ENCODE measurements at regions not wholly inside any gene's neighbourhood (a gene's known extent, or its start where the extent isn't known, plus 50 kb on each side); places are given as distances from the start of the nearest gene placed in this dataset.

GRCh38 chr5:173707392-173707791, 90.9 kb upstream of the BOD1 start:
- Histone ChIP-seq H3K9me3 (ENCODE audit: control insufficient read depth, insufficient read depth, low read length) (no peaks in the 10 kb centered on the region), H3K27ac (ENCODE audit: low read length) (no peak overlapping the region), H3K36me3 (ENCODE audit: control insufficient read depth, insufficient read depth, low read length) (no peaks in the 10 kb centered on the region), H3K4me1 (ENCODE audit: control insufficient read depth, insufficient read depth, low read length) (no peaks in the 10 kb centered on the region), H3K27me3 (ENCODE audit: control insufficient read depth, insufficient read depth, low read length) (no peaks in the 10 kb centered on the region), H3K4me3 (ENCODE audit: low read length) (no peak overlapping the region)
- WGBS (ENCODE audit: insufficient coverage, insufficient read length): no CpG with 5 or more reads among the region's 4 CpGs
- no peak for DNase-seq (ENCODE audit: low read depth, low spot score)

GRCh38 chr5:173709145-173709544, 92.7 kb upstream of the BOD1 start:
- Histone ChIP-seq H3K4me1 (ENCODE audit: control insufficient read depth, insufficient read depth, low read length) (no peaks in the 10 kb centered on the region), H3K36me3 (ENCODE audit: control insufficient read depth, insufficient read depth, low read length) (no peaks in the 10 kb centered on the region), H3K27me3 (ENCODE audit: control insufficient read depth, insufficient read depth, low read length) (no peaks in the 10 kb centered on the region), H3K4me3 (ENCODE audit: low read length) (no peak overlapping the region), H3K27ac (ENCODE audit: low read length) (no peak overlapping the region), H3K9me3 (ENCODE audit: control insufficient read depth, insufficient read depth, low read length) (no peaks in the 10 kb centered on the region)
- WGBS (ENCODE audit: insufficient coverage, insufficient read length): no CpG with 5 or more reads among the region's 3 CpGs
- no peak for DNase-seq (ENCODE audit: low read depth, low spot score)

DNA sequence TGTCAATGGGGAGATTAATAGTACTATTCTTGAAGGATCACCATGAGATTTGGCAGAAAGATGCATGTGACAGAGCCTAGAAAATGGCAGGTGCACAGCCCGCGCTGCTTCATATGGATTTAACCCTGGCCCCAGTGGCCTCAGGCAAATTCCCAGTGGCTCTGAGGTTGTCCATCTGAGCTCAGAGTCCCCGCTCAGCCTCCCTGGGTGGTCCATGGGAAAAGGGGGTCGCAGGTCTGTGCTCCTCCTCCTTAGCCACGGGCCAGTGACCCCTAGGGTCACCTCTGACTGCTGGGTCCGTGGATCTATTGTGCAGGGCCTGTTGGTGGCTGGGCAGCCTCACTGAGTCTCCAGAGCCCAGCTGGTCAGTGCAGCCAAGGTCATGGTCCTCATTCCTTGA, 93.3 kb upstream of the BOD1 start:
- no CpG with 5 or more reads among the region's 6 CpGs for WGBS (ENCODE audit: insufficient coverage, insufficient read length)
- no peaks in the 10 kb centered on the region for H3K9me3 ChIP-seq (ENCODE audit: control insufficient read depth, insufficient read depth, low read length)

GRCh38 chr5:173710528-173710927, 94.1 kb upstream of the BOD1 start:
- Histone ChIP-seq H3K27me3 (ENCODE audit: control insufficient read depth, insufficient read depth, low read length) (no peaks in the 10 kb centered on the region), H3K4me3 (ENCODE audit: low read length) (no peak overlapping the region), H3K27ac (ENCODE audit: low read length) (no peak overlapping the region), H3K4me1 (ENCODE audit: control insufficient read depth, insufficient read depth, low read length) (no peaks in the 10 kb centered on the region), H3K36me3 (ENCODE audit: control insufficient read depth, insufficient read depth, low read length) (no peaks in the 10 kb centered on the region), H3K9me3 (ENCODE audit: control insufficient read depth, insufficient read depth, low read length) (no peaks in the 10 kb centered on the region)
- no CpG with 5 or more reads among the region's 7 CpGs for WGBS (ENCODE audit: insufficient coverage, insufficient read length)
- DNase-seq (ENCODE audit: low read depth, low spot score): no peak

More for the DNA sequence above, 93.3 kb upstream of the BOD1 start:
- Histone ChIP-seq H3K4me3 (ENCODE audit: low read length) (no peak overlapping the region), H3K27ac (ENCODE audit: low read length) (no peak overlapping the region), H3K4me1 (ENCODE audit: control insufficient read depth, insufficient read depth, low read length) (no peaks in the 10 kb centered on the region), H3K36me3 (ENCODE audit: control insufficient read depth, insufficient read depth, low read length) (no peaks in the 10 kb centered on the region), H3K27me3 (ENCODE audit: control insufficient read depth, insufficient read depth, low read length) (no peaks in the 10 kb centered on the region)
- DNase-seq (ENCODE audit: low read depth, low spot score): no peak

GRCh38 chr5:173711466-173711865, 95.0 kb upstream of the BOD1 start:
- Histone ChIP-seq H3K4me3 (ENCODE audit: low read length) (no peak overlapping the region), H3K27me3 (ENCODE audit: control insufficient read depth, insufficient read depth, low read length) (no peaks in the 10 kb centered on the region), H3K4me1 (ENCODE audit: control insufficient read depth, insufficient read depth, low read length) (no peaks in the 10 kb centered on the region), H3K9me3 (ENCODE audit: control insufficient read depth, insufficient read depth, low read length) (no peaks in the 10 kb centered on the region), H3K27ac (ENCODE audit: low read length) (no peak overlapping the region), H3K36me3 (ENCODE audit: control insufficient read depth, insufficient read depth, low read length) (no peaks in the 10 kb centered on the region)
- DNase-seq (ENCODE audit: low read depth, low spot score): no peak
- WGBS (ENCODE audit: insufficient coverage, insufficient read length): 100% methylated on average over 2 of the region's 2 CpGs

- WGBS (ENCODE audit: insufficient coverage, insufficient read length): no CpG with 5 or more reads among the region's 10 CpGs
These were observed 96.2 kb upstream of the BOD1 start for GRCh38 chr5:173712609-173713175.

GRCh38 chr5:173714551-173715428, 98.3 kb upstream of the BOD1 start:
- no peak for DNase-seq (ENCODE audit: low read depth, low spot score)
- Histone ChIP-seq H3K4me1 (ENCODE audit: control insufficient read depth, insufficient read depth, low read length) (no peaks in the 10 kb centered on the region), H3K27ac (ENCODE audit: low read length) (no peak overlapping the region), H3K4me3 (ENCODE audit: low read length) (no peak overlapping the region), H3K27me3 (ENCODE audit: control insufficient read depth, insufficient read depth, low read length) (no peaks in the 10 kb centered on the region), H3K36me3 (ENCODE audit: control insufficient read depth, insufficient read depth, low read length) (no peaks in the 10 kb centered on the region), H3K9me3 (ENCODE audit: control insufficient read depth, insufficient read depth, low read length) (no peaks in the 10 kb centered on the region)
- 100% methylated on average over 1 of the region's 12 CpGs for WGBS (ENCODE audit: insufficient coverage, insufficient read length)

More at GRCh38 chr5:173712609-173713175, 96.2 kb upstream of the BOD1 start:
- no peaks in the 10 kb centered on the region for H3K9me3 ChIP-seq (ENCODE audit: control insufficient read depth, insufficient read depth, low read length)
- DNase-seq (ENCODE audit: low read depth, low spot score): no peak
- no peak overlapping the region for H3K4me3 ChIP-seq (ENCODE audit: low read length)
- no peaks in the 10 kb centered on the region for H3K4me1 ChIP-seq (ENCODE audit: control insufficient read depth, insufficient read depth, low read length)
- H3K27ac ChIP-seq (ENCODE audit: low read length): no peak overlapping the region
- H3K36me3 ChIP-seq (ENCODE audit: control insufficient read depth, insufficient read depth, low read length): no peaks in the 10 kb centered on the region
- H3K27me3 ChIP-seq (ENCODE audit: control insufficient read depth, insufficient read depth, low read length): no peaks in the 10 kb centered on the region

GRCh38 chr5:173715607-173716006, 99.2 kb upstream of the BOD1 start:
- H3K4me1 ChIP-seq (ENCODE audit: control insufficient read depth, insufficient read depth, low read length): peaks cover 2% of the 10 kb centered on the region; the same call in 1 of the 2 replicates
- no peak overlapping the region for H3K4me3 ChIP-seq (ENCODE audit: low read length)
- H3K27ac ChIP-seq (ENCODE audit: low read length): no peak overlapping the region
- H3K36me3 ChIP-seq (ENCODE audit: control insufficient read depth, insufficient read depth, low read length): no peaks in the 10 kb centered on the region
- H3K27me3 ChIP-seq (ENCODE audit: control insufficient read depth, insufficient read depth, low read length): no peaks in the 10 kb centered on the region
- no peak for DNase-seq (ENCODE audit: low read depth, low spot score)
- no CpG with 5 or more reads among the region's 7 CpGs for WGBS (ENCODE audit: insufficient coverage, insufficient read length)
- H3K9me3 ChIP-seq (ENCODE audit: control insufficient read depth, insufficient read depth, low read length): no peaks in the 10 kb centered on the region

GRCh38 chr5:173716058-173716682, 99.7 kb upstream of the BOD1 start:
- H3K9me3 ChIP-seq (ENCODE audit: control insufficient read depth, insufficient read depth, low read length): no peaks in the 10 kb centered on the region
- DNase-seq (ENCODE audit: low read depth, low spot score): no peak
- no peak overlapping the region for H3K4me3 ChIP-seq (ENCODE audit: low read length)
- no CpG with 5 or more reads among the region's 10 CpGs for WGBS (ENCODE audit: insufficient coverage, insufficient read length)
- no peak overlapping the region for H3K27ac ChIP-seq (ENCODE audit: low read length)
- H3K4me1 ChIP-seq (ENCODE audit: control insufficient read depth, insufficient read depth, low read length): peaks cover 2% of the 10 kb centered on the region; the same call in 1 of the 2 replicates
- no peaks in the 10 kb centered on the region for H3K36me3 ChIP-seq (ENCODE audit: control insufficient read depth, insufficient read depth, low read length)
- no peaks in the 10 kb centered on the region for H3K27me3 ChIP-seq (ENCODE audit: control insufficient read depth, insufficient read depth, low read length)

- Histone ChIP-seq H3K4me1 (ENCODE audit: control insufficient read depth, insufficient read depth, low read length) (peaks cover 2% of the 10 kb centered on the region; the same call in 1 of the 2 replicates), H3K9me3 (ENCODE audit: control insufficient read depth, insufficient read depth, low read length) (no peaks in the 10 kb centered on the region), H3K27me3 (ENCODE audit: control insufficient read depth, insufficient read depth, low read length) (no peaks in the 10 kb centered on the region), H3K36me3 (ENCODE audit: control insufficient read depth, insufficient read depth, low read length) (no peaks in the 10 kb centered on the region), H3K27ac (ENCODE audit: low read length) (no peak overlapping the region), H3K4me3 (ENCODE audit: low read length) (no peak overlapping the region)
- no CpG with 5 or more reads among the region's 10 CpGs for WGBS (ENCODE audit: insufficient coverage, insufficient read length)
- no peak for DNase-seq (ENCODE audit: low read depth, low spot score)
These were observed 101.5 kb upstream of the BOD1 start for GRCh38 chr5:173717959-173718358.

Measured in iPS DF 6.9 (cell line).